Upper lobe of left lung (tissue), 4 donors: ENCODE measurements at regions not wholly inside any gene's neighbourhood (a gene's known extent, or its start where the extent isn't known, plus 50 kb on each side); places are given as distances from the start of the nearest gene placed in this dataset.

Experiments
- CTCF ChIP-seq, 6 experiments: fragments of 450-650 bp in 4 of 6; fragments of 200-600 bp in 2 of 6; sonication (generic) in 2 of 6; IDR thresholded peaks; one replicate each; pipeline ENCODE4 v1.5.1; 2016 to 2019; ENCODE audit warnings: antibody characterized with exemption in 6 of 6
- EP300 ChIP-seq, 4 donors: sonication (generic); formaldehyde crosslinking; IDR thresholded peaks; one replicate each; pipeline ENCODE4 v1.5.1; 2017; ENCODE audit warnings: antibody characterized with exemption in 4 of 4, control low read depth in 2 of 4
- POLR2A ChIP-seq, 4 donors: fragments of 450-650 bp; IDR thresholded peaks; one replicate each; pipeline ENCODE4 v1.5.1; 2016 to 2017; ENCODE audit warnings: antibody characterized with exemption in 4 of 4, mild to moderate bottlenecking in 2 of 4
- POLR2AphosphoS5 ChIP-seq, 2 donors: sonication (generic); formaldehyde crosslinking; IDR thresholded peaks; one replicate each; pipeline ENCODE4 v1.5.1; 2017; ENCODE audit warnings: antibody characterized with exemption in 2 of 2

- TF ChIP-seq CTCF (IDR thresholded peaks at IDR 0.05), result no peak
- TF ChIP-seq EP300 (IDR thresholded peaks at IDR 0.05), result no peak
- TF ChIP-seq POLR2AphosphoS5 (IDR thresholded peaks at IDR 0.05), result no peak
- TF ChIP-seq POLR2A (IDR thresholded peaks at IDR 0.05), result no peak
Observed at GRCh38 chr14:46139649-46140048, 511.9 kb downstream of the RPL10L start.
